HG03520 (cell line): ENCODE measurements at regions not wholly inside any gene's neighbourhood (a gene's known extent, or its start where the extent isn't known, plus 50 kb on each side); places are given as distances from the start of the nearest gene placed in this dataset.

Experiments used
- ATAC-seq: cut with Tn5 transposase; IDR thresholded peaks from one replicate; pipeline ENCODE4 v1.9.1; 2021; ENCODE audit warnings: mild to moderate bottlenecking, moderate library complexity; ENCODE audit not compliant: unreplicated experiment

- ATAC-seq, result no peak
Measured at GRCh38 chr21:16342932-16343331, 613.1 kb downstream of the USP25 start.

GRCh38 chr21:16343776-16344175 is 614.0 kb downstream of the USP25 start:
- no peak for ATAC-seq

GRCh38 chr21:16345757-16346156 is 616.0 kb downstream of the USP25 start:
- ATAC-seq, result no peak

- no peak for ATAC-seq
Measured at GRCh38 chr21:16347223-16347622, 617.4 kb downstream of the USP25 start.

GRCh38 chr21:16353764-16354163 is 624.0 kb downstream of the USP25 start:
- no peak for ATAC-seq

- no peak for ATAC-seq
Measured at GRCh38 chr21:16357994-16358393, 628.2 kb downstream of the USP25 start.

GRCh38 chr21:16358784-16359183 is 629.0 kb downstream of the USP25 start:
- no peak for ATAC-seq

- no peak for ATAC-seq
Measured at GRCh38 chr21:16363100-16363499, 633.3 kb downstream of the USP25 start.

GRCh38 chr21:16363518-16363917 is 633.7 kb downstream of the USP25 start:
- ATAC-seq, result no peak

GRCh38 chr21:16366207-16366606 is 636.4 kb downstream of the USP25 start:
- no peak for ATAC-seq

- ATAC-seq, result no peak
Measured at GRCh38 chr21:16367079-16367478, 637.3 kb downstream of the USP25 start.

GRCh38 chr21:16370186-16370585 is 640.4 kb downstream of the USP25 start:
- ATAC-seq, result no peak

GRCh38 chr21:16372586-16372985 is 642.8 kb downstream of the USP25 start:
- no peak for ATAC-seq

- ATAC-seq, result no peak
Measured at GRCh38 chr21:16376673-16377072, 646.9 kb downstream of the USP25 start.

- ATAC-seq, result no peak
Measured at GRCh38 chr21:16377120-16377658, 647.4 kb downstream of the USP25 start.

- no peak for ATAC-seq
Measured at GRCh38 chr21:16377857-16378256, 648.1 kb downstream of the USP25 start.

- ATAC-seq, result no peak
Measured at GRCh38 chr21:16378525-16378924, 648.7 kb downstream of the USP25 start.

GRCh38 chr21:16388291-16388690 is 658.5 kb downstream of the USP25 start:
- no peak for ATAC-seq

- no peak for ATAC-seq
Measured at GRCh38 chr21:16388911-16389560, 659.3 kb downstream of the USP25 start.

- no peak for ATAC-seq
Measured at GRCh38 chr21:16389643-16390042, 659.9 kb downstream of the USP25 start.

- no peak for ATAC-seq
Measured at GRCh38 chr21:16395285-16395684, 665.5 kb downstream of the USP25 start.

- ATAC-seq, result no peak
Measured at GRCh38 chr21:16402752-16403151, 673.0 kb downstream of the USP25 start.

GRCh38 chr21:16404776-16405175 is 675.0 kb downstream of the USP25 start:
- ATAC-seq, result no peak
